ENCODE measurements at regions not wholly inside any gene's neighbourhood (a gene's known extent, or its start where the extent isn't known, plus 50 kb on each side); places are given as distances from the start of the nearest gene placed in this dataset.

- FAIRE-seq (no peak), DNase-seq (ENCODE audit: low read depth) (no peak)
- Histone ChIP-seq H3K36me3 (ENCODE audit: control insufficient read depth, insufficient read depth, low read length) (no peaks in the 10 kb centered on the region), H3K27me3 (ENCODE audit: control insufficient read depth, insufficient read depth, low read length) (no peaks in the 10 kb centered on the region), H3K4me3 (ENCODE audit: low read depth, low read length) (no peak overlapping the region)
- no peak for TF ChIP-seq CTCF (IDR thresholded peaks at IDR 0.05; ENCODE audit: insufficient read depth, low read length, severe bottlenecking)
Measured at GRCh38 chrY:12981074-12981473, 76.4 kb downstream of the DDX3Y start.

DNA sequence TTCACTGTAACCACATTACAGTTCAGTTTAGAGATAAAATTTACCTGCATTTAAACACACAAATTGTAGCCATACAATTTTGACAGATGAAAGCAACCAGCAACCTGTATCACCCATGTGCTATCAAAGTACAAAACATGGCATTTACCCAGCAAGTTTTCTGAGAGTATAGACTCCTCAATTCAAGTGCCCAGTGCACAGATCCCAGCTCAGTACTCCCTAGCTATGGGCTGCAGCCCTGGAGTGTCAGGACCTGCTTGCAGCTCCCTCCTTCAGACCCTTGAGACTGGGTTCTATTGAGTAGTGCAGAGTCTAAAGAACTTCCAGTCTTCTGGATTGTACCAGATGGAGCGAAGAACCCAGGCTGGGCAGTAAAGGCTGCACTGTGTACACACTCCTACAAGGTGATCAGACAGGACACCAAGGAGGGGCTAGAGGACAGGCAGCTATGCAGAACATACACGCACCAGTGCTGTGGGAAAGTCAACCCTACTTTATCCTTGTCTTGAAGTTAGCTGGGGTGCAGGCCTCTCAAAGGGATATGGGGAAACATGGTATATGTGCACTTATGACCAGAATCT is 77.7 kb downstream of the DDX3Y start:
- H3K27me3 ChIP-seq (ENCODE audit: control insufficient read depth, insufficient read depth, low read length) = no peaks in the 10 kb centered on the region
- FAIRE-seq (no peak), DNase-seq (ENCODE audit: low read depth) (no peak)
- no peak for TF ChIP-seq CTCF (IDR thresholded peaks at IDR 0.05; ENCODE audit: insufficient read depth, low read length, severe bottlenecking)
- no peaks in the 10 kb centered on the region for H3K36me3 ChIP-seq (ENCODE audit: control insufficient read depth, insufficient read depth, low read length)
- H3K4me3 ChIP-seq (ENCODE audit: low read depth, low read length) = no peak overlapping the region

DNA sequence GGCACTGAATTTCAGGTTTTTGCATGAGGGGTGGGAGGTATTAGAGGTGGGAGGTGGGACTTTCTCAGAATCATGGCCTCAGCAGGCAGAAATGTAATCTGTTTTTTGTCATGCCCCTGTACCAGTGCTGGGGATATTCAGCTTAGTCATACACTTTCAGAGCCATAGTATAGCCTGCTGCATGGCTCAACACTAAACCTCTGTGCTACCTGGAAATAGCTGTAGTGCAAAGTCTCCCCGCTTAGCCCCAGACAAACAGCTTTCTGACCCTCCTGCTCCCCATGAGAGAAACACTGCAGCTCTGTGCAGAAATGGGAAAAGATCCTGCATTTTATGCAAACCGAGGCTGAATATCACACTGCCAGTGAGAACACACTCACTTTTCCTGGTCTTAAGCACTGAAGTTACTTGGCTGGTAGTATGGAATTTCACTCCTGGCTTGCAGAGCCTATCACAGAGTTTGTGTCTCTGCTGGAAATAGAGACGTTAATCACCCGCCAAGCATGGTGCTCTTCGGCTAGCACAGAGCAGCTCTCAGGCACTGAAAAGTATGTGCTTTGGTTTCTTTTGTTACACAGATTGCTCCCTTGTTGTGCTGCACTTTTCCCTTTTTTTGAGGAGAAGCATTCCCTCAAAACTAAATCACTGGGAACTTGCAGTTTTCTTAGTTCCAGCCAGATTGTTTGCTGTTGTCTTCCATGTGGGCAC is 80.1 kb downstream of the DDX3Y start:
- H3K27me3 ChIP-seq (ENCODE audit: control insufficient read depth, insufficient read depth, low read length) = no peaks in the 10 kb centered on the region
- no peak for FAIRE-seq
- no peak for TF ChIP-seq CTCF (IDR thresholded peaks at IDR 0.05; ENCODE audit: insufficient read depth, low read length, severe bottlenecking)
- no peak for DNase-seq (ENCODE audit: low read depth)
- H3K36me3 ChIP-seq (ENCODE audit: control insufficient read depth, insufficient read depth, low read length) = no peaks in the 10 kb centered on the region
- no peak overlapping the region for H3K4me3 ChIP-seq (ENCODE audit: low read depth, low read length)

GRCh38 chrY:13017493-13017892 is 112.8 kb downstream of the DDX3Y start:
- no peaks in the 10 kb centered on the region for H3K27me3 ChIP-seq (ENCODE audit: control insufficient read depth, insufficient read depth, low read length)
- TF ChIP-seq CTCF (IDR thresholded peaks at IDR 0.05; ENCODE audit: insufficient read depth, low read length, severe bottlenecking) = no peak
- no peak for FAIRE-seq
- no peaks in the 10 kb centered on the region for H3K36me3 ChIP-seq (ENCODE audit: control insufficient read depth, insufficient read depth, low read length)
- no peak overlapping the region for H3K4me3 ChIP-seq (ENCODE audit: low read depth, low read length)
- no peak for DNase-seq (ENCODE audit: low read depth)

DNA sequence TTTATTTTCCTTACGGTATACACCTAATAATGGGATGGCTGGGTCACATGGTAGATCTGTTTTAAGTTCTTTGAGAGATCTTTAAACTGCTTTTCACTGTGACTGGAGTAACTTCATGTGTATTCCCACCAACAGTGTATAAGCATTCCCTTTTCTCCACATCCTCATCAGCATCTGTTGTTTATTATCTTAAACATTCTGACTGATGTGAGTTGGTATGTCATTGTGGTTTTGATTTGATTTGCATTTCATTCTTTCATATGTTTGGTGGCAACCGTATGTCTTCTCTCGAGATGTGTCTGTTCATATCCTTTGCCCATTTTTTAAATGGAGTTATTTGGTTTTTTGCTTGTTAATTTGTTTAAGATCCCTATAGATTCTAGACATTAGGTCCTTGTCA is 114.8 kb downstream of the DDX3Y start:
- TF ChIP-seq CTCF (IDR thresholded peaks at IDR 0.05; ENCODE audit: insufficient read depth, low read length, severe bottlenecking) = no peak
- H3K27me3 ChIP-seq (ENCODE audit: control insufficient read depth, insufficient read depth, low read length) = no peaks in the 10 kb centered on the region
- FAIRE-seq = no peak
- DNase-seq (ENCODE audit: low read depth) = no peak
- H3K36me3 ChIP-seq (ENCODE audit: control insufficient read depth, insufficient read depth, low read length) = no peaks in the 10 kb centered on the region
- H3K4me3 ChIP-seq (ENCODE audit: low read depth, low read length) = no peak overlapping the region

GRCh38 chrY:13020839-13021238 is 116.2 kb downstream of the DDX3Y start:
- FAIRE-seq (no peak), DNase-seq (ENCODE audit: low read depth) (no peak)
- Histone ChIP-seq H3K27me3 (ENCODE audit: control insufficient read depth, insufficient read depth, low read length) (no peaks in the 10 kb centered on the region), H3K36me3 (ENCODE audit: control insufficient read depth, insufficient read depth, low read length) (no peaks in the 10 kb centered on the region), H3K4me3 (ENCODE audit: low read depth, low read length) (no peak overlapping the region)
- TF ChIP-seq CTCF (IDR thresholded peaks at IDR 0.05; ENCODE audit: insufficient read depth, low read length, severe bottlenecking) = no peak

Data from bronchial epithelial cell (primary cell).